CD1c-positive myeloid dendritic cell (primary cell): ENCODE measurements at regions not wholly inside any gene's neighbourhood (a gene's known extent, or its start where the extent isn't known, plus 50 kb on each side); places are given as distances from the start of the nearest gene placed in this dataset.
A peak's percentile ranks its signal among the peaks of the same experiment; 100 is the strongest.
"Not testable (repeated sequence)": the region's sequence is repeated elsewhere in the genome, so short reads cannot be mapped to it uniquely, and the experiment has no call there.

Experiments used
- DNase-seq: peaks from one replicate; pipeline ENCODE4 v3.0.0-alpha.2; 2016; ENCODE audit errors: extremely low spot score

DNA sequence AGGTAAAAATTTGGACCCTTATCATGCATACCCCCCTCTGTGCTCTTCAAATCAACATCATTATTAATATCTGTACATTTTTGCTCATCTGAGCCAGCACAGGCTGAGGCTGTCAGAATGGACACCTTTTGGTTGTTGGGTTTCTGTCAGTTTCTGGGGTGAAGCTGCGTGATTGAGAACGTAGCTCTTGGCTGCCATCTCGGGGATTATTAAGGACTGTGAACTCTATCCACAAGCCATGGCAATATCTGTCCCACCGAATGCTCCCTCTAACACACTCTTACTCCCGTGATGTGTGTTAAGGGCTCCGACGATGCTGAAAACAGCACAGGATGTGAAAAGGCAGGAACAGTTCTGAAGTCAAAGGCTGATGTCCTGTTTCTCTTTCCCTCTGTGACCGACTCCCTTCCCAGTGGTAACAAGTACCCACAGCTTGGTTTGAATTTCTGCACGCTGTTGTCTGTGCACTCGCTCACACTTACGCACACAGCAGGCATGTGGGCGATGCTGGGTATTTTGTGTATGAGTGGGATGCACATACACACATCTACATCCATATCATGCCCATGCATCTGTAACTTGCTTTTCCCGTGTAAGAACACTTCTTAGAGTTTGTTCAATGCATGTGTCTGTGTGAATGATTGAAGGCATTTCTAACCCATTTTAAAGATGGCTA lies 405.6 kb downstream of the TMEM121 start:
- DNase-seq: no peak

DNA sequence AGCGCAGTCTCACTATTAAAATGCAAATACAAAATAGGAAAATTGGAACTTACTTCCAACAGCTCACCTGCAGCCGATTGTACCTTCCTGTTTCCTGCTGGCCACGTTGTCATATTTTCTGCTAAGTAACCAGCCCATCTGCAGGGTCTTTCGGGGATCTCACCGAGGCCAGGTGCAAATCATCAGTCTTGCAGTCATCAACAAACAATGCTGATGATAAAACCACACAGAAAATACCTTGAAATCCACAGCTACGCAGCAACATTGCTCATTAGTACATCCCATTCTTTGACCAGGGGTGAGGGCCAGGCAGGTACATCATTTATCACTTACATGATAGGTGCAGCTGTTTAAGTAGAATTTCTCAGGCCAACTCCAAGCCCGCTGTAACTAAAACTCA lies 406.9 kb downstream of the TMEM121 start:
- DNase-seq: no peak

DNA sequence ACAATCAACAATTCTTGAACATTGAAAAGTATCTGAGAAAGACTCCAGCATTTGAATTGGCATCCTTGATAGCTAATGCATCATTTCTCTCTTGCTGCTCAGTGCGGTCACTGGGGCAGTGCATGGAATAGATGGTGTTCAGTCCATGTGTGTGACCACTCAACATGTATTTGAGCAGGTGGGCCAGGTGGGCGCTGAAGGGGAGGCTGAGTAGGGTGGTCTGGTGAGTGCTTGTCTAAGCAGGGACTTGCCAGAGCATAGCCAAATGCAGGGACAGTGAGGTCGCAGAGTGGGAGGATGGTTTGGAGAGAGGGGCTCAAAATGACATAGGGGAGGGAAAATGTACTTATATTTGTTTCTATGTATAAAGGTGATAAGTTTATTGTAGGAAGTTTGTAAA lies 409.0 kb downstream of the TMEM121 start:
- DNase-seq: no peak

DNA sequence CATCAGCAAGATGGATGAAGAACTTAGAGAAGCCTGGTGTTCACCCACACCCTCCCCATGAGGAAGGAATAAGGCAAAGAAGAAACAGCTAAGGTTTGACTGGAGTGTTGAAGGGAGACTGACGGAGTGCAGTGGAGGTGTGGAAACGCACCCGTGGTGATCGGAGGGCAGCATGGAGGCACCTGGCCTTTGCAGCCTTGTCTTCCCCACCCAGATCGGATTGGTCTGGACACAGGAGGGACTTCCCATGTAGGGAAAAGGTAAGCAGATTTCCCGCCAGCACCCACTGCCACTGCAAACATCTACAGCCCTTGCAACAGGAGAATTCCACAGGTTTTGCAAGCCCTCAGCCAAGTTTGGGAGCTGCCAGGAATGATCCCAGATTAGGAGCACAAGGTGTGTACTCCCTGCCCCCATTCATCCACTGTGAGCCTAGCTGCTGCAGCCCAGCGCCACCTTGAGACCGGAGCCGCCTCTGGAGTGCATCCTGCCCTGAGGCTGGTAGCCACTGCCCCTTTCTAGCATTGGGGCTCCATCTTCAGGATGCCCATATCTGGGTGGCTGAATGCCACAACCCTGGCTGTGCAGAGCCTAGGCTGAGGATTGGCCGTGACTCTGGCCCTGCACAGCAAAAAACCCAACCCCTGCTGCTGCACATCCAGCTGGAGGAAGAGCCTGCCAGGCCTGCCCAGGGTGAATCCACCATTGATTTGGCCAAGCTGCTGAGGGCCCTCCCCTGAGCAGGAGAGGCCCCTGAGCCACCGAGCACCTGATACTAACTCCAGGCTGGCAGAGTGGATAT lies 411.1 kb downstream of the TMEM121 start:
- DNase-seq: no peak

DNA sequence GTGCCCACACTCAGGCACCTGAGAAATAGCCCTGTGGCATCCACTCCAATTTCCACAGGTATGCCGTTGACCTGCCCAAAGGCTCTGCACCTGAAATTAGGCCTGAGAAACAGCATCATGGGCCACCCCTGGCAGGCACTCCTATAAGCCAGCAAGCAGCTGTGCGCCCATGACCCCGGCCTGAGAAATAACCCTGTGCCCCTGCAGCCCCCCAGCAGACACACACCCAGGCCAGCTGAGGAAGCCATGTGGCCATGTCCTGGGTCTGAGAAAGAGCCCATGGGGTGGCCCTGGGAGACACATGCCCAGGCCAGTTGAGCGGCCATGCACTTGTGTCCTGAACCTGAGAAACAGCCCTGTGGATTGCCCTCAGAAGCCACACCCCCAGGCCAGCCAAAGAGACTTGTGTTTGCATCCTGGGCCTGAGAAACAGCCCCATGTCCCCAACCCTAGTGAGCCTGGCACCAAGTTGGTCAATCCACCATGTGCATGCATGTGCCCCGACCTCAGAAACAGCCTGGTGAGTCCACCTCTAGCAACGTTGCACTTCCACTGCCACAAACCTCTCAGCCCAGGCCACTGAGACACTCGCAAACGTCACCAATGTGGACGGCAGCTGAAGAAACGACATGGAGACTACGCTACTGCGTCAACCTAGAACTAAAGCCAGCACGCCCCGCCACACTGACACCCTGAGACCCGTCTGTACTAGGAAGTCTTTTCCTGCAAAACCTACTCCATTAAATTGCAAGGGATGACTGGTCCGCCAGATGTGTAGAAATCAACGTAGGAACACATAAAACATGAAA lies 411.9 kb downstream of the TMEM121 start:
- DNase-seq: no peak

DNA sequence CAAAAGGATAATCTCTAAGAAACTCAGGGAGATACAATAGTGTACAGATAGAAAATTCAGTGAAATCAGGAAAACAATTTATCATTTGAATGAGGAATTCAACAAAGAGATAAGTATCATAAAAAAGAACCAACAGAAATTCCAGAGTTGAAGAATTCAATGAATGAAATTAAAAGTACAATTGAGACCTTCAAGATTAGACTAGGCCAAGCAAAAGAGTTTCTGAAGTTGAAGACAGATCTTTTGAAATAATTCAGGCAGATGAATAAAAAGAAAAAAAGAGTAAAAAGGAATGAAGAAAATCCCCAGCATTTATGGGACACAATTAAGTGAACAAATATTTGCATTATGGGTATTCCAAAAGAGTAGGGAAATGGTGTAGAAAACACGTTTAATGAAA lies 412.6 kb downstream of the TMEM121 start:
- no peak for DNase-seq

DNA sequence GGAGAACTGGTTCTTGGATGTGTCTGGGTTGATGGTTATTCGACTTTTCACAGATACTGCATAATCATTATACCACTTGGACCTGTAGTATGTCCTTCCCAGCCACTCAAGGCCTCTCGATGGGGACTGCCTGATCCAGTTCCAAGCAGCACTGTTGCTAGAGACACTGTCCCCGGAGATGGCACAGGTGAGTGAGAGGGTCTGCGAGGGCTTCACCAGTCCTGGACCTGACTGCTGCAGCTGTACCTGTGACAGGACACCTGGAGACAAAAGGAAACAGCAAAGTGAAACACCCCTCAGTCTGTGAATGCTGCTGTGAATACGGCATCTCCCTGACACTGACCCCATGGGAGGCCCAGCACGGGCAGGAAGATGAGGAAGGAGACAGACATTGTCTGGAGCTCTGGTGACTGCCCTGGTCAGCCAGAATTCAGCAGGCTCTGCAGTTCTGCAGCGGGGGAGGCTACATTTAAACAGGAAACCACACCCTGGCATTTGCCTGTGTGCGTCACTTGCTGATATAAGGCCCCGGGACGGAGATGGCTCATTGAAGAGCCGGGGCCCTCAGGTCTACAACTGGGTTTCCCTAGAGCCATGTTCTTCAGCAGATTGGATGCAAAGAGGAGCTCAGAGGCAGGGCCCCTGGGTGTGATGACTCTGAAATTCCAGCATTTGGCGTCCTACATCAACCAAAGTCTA lies 413.6 kb downstream of the TMEM121 start:
- peak; percentile 20 for DNase-seq

DNA sequence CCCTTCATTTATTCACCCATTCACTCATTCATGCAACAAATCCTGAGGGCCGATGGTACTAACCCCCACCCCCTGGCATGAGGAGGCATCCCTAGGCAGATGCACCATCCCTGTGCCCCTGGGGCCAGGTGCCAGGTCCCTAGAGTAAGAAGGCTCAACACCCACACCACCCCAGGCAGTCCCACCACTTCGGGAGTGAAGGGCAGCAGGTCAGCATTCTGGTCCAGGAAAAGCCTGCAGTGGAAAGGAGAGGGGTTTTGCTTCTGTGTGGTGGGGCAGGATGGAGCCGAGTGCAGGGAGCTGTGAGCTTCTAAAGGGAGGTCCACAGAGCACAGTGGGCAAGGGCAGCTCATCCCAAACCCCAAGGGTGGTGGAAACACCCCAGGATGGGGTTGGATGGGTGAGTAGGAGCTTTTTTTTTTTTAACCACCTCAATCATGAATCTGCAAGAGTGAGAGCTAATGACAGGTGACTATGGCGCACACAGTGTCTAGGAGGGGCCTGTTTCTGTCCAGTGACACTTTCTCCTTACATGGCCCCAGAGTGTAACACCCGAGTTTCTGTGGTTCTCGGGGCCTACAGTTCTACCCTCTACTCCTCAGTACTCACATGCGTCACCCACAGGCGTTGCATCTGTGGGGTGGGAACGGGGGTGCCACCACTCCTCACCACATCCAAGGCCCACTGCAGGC lies 414.3 kb downstream of the TMEM121 start:
- DNase-seq: no peak

DNA sequence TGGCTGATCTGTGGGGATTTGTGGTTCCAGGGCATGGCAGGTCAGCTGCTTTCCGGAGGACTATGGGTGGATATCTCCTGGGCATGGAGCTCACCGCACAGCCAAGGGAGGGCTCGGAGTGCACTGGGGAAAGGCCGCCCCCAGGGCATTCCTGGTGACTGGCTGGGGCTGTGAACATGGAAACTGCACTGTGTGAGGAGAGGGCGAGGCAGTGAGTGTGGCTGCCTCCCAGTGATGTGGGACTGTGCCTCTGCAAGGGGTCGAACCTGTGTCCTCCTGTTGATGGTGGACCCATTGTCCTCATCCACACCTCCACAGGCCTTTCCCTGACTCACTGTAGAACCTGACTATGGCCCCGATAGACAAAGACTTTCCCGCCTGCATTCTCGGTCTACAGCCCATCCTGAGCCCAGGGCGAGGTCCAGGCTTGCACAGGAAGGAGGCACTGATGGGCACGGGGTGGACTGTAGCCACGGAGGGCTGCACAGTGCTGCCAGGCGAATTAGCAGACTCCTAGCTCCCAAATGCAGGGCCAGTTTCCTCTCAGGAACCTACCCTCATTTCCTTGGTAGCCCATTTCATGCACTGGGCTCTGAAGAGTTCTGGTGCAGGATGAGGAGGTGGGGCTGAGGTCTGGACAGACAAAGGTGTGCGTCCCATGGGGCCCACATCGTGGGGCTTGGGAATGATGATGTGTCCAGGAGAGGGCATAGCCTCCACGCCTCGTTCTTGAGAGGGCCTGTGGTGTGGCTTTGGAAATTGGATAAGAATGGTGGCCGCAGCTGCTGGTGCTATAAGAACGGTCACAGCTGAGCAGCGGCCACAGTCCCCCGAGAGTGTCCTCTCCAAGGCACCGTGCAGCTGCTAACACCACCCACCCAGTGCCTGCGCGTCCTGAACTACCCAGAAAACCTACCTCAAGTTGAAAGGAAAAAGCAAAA lies 415.1 kb downstream of the TMEM121 start:
- DNase-seq: no peak

DNA sequence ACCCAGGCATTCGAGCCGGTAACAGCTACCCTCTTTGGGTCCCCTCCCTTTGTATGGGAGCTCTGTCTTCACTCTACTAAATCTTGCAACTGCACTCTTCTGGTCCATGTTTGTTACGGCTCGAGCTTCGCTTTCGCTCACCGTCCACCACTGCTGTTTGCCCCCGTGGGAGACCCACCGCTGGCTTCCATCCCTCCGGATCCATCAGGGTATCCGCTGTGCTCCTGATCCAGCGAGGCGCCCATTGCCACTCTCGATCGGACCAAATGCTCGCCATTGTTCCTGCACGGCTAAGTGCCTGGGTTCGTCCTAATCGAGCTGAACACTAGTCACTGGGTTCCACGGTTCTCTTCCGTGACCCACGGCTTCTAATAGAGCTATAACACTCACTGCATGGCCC lies 416.3 kb downstream of the TMEM121 start:
- not testable (repeated sequence) for DNase-seq

DNA sequence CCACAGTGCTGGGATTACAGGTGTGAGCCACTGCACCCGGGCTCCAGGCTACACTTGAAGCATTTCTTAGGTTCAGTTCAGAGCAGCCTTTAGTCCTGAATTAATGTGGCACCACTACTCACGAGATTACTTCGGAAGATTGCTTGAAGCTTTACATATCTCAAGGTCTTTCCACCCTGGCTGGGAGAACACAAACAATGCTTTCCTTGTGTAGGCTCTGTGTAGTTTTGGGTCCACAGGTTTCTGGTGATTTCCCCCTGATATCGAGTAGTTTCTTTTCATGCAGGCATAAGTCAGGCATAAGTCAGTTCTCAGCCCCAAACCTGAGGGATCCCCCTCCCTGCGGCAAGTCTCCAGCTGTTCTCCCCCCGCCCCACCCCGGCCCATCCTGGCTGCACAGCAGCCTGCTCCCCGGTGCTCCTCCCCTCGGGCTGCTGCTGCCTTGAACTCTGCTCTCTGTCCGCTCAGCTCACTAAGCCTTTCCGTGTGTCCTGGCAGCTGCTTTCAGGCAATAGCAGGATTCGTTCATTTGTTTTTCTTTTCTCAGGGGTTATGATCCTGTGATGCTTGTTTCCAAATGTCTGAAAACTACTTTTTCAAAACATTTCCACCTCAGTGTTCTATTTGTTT lies 417.7 kb downstream of the TMEM121 start:
- no peak for DNase-seq

DNA sequence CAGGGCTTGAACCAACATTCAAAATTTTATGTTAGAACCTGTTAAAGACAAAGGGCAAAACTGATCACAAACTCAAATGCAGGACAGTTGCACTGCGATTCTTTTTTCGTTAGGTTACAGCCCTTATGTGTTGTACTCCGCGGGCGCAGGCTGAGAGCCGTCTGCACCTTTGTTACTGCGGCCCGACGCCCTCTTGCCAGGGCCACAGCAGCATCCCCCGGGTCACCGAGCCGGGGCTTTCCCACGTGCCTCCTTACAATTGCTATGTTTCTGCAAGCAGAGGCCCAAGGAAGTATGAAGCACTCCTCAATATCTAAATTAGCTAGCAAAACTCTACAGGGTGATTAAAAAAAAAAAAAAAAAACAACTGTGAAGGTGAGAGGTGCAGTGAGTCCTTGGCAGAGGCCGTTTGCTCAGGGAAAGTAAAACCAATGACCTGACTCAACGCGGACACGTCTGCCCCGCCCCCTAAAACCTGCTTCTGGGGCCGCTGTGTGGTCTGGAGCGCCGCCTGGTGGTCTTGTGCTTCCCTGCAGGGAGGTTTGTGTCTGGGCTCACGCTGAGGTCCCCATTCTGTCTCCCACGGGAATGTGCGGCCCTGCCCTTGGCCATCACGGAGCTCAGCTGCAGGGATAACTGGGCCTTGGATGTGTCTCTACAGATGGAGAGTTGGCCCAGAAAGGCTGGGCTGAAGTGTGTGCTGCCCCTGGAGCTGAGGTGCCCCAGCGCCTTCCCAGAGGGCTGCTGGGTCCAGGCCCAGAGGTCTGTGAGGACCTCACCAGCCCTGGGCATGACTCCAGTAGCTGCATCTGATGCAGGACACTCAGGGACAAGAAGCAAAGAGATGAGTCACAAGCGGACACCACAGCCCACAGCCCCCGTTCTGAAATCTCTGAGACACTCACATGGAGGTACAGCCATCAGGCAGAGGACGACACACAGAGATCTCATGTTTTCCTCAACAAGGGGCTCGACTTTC lies 418.5 kb downstream of the TMEM121 start:
- DNase-seq: peak; percentile 82

DNA sequence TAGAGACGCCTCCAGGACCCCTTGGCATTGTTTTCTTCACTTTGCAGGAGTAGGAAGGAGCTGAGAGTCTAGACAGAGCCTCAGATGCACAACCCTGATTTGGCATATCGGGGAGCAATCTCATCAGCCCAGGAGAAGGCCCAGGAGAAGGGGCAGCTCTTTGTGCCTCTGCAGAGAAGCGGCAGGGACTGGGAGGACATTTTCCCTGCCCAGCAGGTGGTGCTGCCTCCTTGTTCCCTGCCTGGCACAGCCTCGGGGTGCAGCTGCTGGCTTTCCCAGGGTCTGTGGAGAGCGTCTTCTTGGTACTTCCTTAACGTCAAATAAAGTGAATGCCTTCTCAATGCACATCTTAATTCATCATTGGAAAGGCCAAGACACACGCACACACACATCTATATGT lies 419.5 kb downstream of the TMEM121 start:
- DNase-seq: peak; percentile 45

DNA sequence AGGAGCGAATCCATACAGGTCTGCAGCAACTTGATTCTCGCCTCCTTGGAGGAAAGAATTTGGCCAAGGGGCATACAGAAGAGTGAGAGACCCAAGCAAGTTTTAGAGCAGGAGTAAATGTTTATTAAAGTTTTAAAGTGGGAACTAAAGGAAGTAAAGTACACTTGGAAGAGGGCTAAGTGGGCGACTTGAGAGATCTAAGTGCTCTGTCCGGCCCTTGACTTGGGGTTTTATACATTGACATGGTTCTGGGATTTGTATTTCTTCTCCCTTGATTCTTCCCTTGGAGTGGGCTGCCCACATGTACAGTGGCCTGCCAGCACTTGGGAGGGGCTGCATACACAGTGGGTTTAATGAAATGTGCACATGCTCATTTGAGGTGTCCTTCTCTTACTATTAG lies 421.2 kb downstream of the TMEM121 start:
- DNase-seq: no peak

DNA sequence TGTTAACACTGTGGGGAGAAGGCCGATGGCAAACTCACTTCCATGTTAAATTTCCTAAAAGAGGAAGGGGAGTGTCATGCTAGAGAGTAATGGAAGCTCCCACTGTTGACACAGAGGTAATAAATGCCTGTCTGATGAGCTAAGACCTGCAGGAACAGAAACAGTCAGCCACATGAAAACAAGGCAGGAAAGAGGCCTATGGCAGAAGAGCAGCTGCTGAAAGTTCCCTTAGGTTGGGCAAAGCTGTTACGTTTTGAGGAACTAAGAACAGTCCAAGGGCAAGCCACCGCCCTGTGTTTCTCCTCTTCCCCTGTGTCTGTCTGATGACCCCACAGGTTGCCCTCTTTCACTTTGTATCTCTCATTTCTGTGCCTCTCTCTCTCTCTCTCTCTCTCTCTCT lies 422.6 kb downstream of the TMEM121 start:
- DNase-seq: peak; percentile 85

DNA sequence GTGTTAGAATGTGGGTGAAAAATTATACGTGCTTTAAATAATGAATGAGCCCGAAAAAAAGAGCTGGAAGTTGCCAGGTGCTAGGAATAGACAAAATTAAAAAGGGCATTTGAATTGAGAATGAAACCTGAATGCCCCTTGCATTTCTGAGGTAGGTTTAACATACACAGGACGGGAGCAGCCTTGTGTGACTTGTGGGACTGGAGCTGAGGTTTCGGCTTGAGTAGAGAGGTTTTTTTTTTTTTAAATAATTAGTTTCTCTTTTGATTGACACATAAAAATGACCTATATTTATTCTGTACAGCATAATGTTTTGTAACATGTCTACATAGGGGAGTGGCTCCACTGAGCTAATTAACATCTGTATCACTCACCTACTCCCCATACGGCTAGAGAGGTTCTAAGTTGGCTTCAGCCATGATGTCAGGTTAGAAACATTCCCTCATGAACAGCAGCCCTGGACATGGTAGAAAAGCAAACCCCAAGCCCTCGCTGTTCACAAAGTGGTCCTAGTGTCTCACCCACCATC lies 424.0 kb downstream of the TMEM121 start:
- not testable (repeated sequence) for DNase-seq

DNA sequence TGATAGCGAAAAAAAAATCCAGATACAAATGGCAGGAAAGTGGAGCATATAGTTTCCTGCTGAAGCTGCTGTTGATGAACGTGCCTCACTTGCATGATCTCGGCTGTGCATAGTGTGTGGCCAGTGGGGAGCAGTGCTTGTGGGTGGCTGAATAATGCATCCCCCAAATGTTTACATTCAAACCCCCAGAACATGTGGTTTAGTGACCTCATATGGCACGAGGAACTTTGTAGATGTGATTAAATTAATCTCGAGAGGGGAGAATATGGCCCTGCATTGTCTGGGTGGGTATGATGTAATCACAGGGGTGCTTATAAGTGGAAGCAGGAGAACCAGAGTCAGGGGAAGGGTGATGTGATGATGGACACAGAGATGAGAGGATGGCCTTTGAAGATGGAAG lies 425.0 kb downstream of the TMEM121 start:
- no peak for DNase-seq

DNA sequence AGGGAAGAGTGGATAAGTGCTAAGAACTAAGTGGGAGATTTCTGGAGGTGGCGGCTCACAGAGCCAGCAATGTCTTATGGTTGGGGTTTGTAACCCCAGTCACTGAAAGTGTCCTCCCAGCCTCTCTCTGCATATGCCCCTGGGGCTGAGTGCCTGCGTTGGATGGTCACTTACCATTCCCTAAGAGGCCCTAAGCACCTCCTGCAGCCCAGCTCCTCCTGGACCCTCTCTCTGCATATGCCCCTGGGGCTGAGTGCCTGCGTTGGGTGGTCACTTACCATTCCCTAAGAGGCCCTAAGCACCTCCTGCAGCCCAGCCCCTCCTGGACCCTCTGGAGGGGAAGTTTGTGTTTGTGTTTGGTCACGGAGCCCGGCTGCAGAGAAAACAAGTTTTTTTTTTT lies 425.8 kb downstream of the TMEM121 start:
- no peak for DNase-seq
